ENCODE measurements at regions not wholly inside any gene's neighbourhood (a gene's known extent, or its start where the extent isn't known, plus 50 kb on each side); places are given as distances from the start of the nearest gene placed in this dataset.

DNA sequence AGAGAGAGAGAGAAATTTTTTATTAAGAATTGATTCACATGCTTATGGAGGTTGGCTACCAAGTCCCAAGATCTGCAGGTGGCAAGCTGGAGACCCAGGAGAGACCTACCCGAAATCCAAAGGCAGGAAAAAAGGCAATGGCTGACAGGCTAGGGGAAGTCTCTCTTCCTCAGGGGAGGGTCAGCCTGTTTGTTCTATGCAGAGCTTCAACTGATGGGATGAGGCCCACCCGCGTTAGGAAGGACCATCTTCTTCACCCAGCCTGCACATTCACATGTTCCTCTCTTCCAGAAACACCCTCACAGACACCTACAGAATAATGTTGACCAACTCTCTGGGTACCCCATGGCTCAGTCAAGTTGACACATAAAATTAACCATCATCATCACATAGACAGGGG is 65.3 kb upstream of the SERP2 start:
- TF ChIP-seq TEAD4 (IDR thresholded peaks at IDR 0.05) = no peak
- no peak for TF ChIP-seq EGR1 (IDR thresholded peaks at IDR 0.05)
- no peak for TF ChIP-seq YY1 (IDR thresholded peaks at IDR 0.05; ENCODE audit: low read depth)
- no peak for TF ChIP-seq CEBPB (IDR thresholded peaks at IDR 0.05)
- TF ChIP-seq, protein P1, sequence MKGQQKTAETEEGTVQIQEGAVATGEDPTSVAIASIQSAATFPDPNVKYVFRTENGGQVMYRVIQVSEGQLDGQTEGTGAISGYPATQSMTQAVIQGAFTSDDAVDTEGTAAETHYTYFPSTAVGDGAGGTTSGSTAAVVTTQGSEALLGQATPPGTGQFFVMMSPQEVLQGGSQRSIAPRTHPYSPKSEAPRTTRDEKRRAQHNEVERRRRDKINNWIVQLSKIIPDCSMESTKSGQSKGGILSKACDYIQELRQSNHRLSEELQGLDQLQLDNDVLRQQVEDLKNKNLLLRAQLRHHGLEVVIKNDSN (IDR thresholded peaks at IDR 0.05) = no peak
- no peak for TF ChIP-seq TCF12 (IDR thresholded peaks at IDR 0.05; ENCODE audit: low read depth)
- TF ChIP-seq EP300 (IDR thresholded peaks at IDR 0.05; ENCODE audit: borderline replicate concordance) = no peak
- TF ChIP-seq, protein P2, sequence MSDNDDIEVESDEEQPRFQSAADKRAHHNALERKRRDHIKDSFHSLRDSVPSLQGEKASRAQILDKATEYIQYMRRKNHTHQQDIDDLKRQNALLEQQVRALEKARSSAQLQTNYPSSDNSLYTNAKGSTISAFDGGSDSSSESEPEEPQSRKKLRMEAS (IDR thresholded peaks at IDR 0.05) = no peak
- TF ChIP-seq, protein P3, sequence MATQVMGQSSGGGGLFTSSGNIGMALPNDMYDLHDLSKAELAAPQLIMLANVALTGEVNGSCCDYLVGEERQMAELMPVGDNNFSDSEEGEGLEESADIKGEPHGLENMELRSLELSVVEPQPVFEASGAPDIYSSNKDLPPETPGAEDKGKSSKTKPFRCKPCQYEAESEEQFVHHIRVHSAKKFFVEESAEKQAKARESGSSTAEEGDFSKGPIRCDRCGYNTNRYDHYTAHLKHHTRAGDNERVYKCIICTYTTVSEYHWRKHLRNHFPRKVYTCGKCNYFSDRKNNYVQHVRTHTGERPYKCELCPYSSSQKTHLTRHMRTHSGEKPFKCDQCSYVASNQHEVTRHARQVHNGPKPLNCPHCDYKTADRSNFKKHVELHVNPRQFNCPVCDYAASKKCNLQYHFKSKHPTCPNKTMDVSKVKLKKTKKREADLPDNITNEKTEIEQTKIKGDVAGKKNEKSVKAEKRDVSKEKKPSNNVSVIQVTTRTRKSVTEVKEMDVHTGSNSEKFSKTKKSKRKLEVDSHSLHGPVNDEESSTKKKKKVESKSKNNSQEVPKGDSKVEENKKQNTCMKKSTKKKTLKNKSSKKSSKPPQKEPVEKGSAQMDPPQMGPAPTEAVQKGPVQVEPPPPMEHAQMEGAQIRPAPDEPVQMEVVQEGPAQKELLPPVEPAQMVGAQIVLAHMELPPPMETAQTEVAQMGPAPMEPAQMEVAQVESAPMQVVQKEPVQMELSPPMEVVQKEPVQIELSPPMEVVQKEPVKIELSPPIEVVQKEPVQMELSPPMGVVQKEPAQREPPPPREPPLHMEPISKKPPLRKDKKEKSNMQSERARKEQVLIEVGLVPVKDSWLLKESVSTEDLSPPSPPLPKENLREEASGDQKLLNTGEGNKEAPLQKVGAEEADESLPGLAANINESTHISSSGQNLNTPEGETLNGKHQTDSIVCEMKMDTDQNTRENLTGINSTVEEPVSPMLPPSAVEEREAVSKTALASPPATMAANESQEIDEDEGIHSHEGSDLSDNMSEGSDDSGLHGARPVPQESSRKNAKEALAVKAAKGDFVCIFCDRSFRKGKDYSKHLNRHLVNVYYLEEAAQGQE (IDR thresholded peaks at IDR 0.05; ENCODE audit: low read depth) = no peak
- TF ChIP-seq NFIC (IDR thresholded peaks at IDR 0.05) = no peak
